ENCODE measurements at regions not wholly inside any gene's neighbourhood (a gene's known extent, or its start where the extent isn't known, plus 50 kb on each side); places are given as distances from the start of the nearest gene placed in this dataset. TPM values are rescaled to one million over a fixed set of nuclear protein-coding genes. Genes with fewer than 3 reads are reported as not detected.

GRCh38 chr11:70954471-70954870 is 297.9 kb downstream of the SHANK2 start:
- H3K9me3 ChIP-seq (ENCODE audit: control insufficient read depth, insufficient read depth, low read length), result peaks cover 47% of the 10 kb centered on the region
- no peaks in the 10 kb centered on the region for H3K27me3 ChIP-seq (ENCODE audit: control insufficient read depth, insufficient read depth, low read length)
- POLR2A ChIA-PET, result no interaction called here
- DNase-seq (ENCODE audit: low read depth, low spot score), result no peak
- CTCF ChIA-PET, result no interaction called here
- no peak overlapping the region for H3K27ac ChIP-seq (ENCODE audit: low read depth, low read length)
- TF ChIP-seq CTCF (IDR thresholded peaks at IDR 0.05; ENCODE audit: low read depth, low read length), result no peak
- no peak overlapping the region for H3K4me3 ChIP-seq (ENCODE audit: low read depth, low read length)

Small RNA genes in the stretch of these regions (small RNA-seq; reads per million reads assigned to genes)
- gene MIR3664 (ENCODE audit: insufficient read length, low read depth), result not detected
- gene RF00019 (ENCODE audit: insufficient read length, low read depth), result not detected

Data from AG04450 (cell line).